ENCODE measurements at regions not wholly inside any gene's neighbourhood (a gene's known extent, or its start where the extent isn't known, plus 50 kb on each side); places are given as distances from the start of the nearest gene placed in this dataset.

DNA sequence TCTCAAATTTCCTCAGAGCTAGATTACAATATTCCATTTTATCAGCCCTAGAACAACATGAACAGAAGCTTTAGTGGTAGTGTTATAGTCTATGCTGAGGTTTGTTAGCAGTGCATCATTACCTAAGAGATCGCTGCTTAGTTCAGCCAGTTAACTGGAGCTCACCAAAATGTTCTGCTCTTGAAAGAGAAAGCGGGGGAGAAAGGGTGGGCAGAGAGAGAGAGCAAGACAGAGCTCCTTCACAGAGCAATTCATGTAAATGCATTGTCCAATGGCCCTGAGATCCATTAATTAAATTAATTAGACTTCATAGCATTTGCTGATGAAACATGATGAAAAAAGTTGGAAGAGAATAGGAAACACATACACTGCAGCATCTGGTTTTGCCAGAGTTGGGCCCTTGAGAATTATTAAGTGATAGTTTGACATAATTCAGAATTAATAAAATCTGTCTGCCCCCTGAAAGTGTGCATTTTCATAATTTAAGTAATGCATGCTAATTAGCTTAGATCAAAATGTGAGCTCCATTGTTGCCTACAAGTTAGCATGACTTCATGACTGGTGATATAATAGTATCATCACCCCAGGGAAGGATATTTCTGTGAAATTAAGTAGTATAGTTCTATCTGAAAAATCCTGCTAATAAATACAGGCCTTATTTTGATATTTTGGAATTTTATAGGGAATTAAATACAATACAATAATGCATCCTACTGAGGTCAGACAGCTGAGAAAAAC, 86.9 kb upstream of the LYSMD4 start:
- no peaks in the 10 kb centered on the region for H3K9me1 ChIP-seq (ENCODE audit: control insufficient read depth, insufficient read depth, low read length)
- BruUV-seq (replicated peaks) = no TSS peak
- no peaks in the 10 kb centered on the region for H3K36me3 ChIP-seq (ENCODE audit: control insufficient read depth, insufficient read depth, low read length)
- intact Hi-C loops (cut with micrococcal nuclease) = no loop called here
- no peak overlapping the region for H3K27ac ChIP-seq (ENCODE audit: extremely low read depth, low read depth, low read length)
- H4K20me1 ChIP-seq (replicated peaks; ENCODE audit: control insufficient read depth, insufficient read depth, low read length) = no peaks in the 10 kb centered on the region
- no peak for DNase-seq (ENCODE audit: extremely low read depth in 1 of 4, low spot score in 3 of 4)
- H3K4me1 ChIP-seq (replicated peaks in 1 of 2; ENCODE audit: control insufficient read depth in 2 of 2, insufficient read depth in 2 of 2, low read length in 2 of 2) = no peaks in the 10 kb centered on the region
- WGBS (ENCODE audit: insufficient coverage, low coverage, missing lambda C conversion rate) = 3% methylated on average over 2 of the region's 2 CpGs
- H2AFZ ChIP-seq (ENCODE audit: low read depth, low read length) = no peak overlapping the region
- no peak for ATAC-seq
- no peaks in the 10 kb centered on the region for H3K9me3 ChIP-seq (replicated peaks; ENCODE audit: control insufficient read depth, insufficient read depth, low read depth, low read length)
- no peaks in the 10 kb centered on the region for H3K27me3 ChIP-seq (ENCODE audit: control insufficient read depth in 2 of 2, insufficient read depth in 2 of 2, low read length in 2 of 2)
- FAIRE-seq = no peak
- H3K9ac ChIP-seq (ENCODE audit: insufficient read depth in 1 of 2, low read depth in 2 of 2, low read length in 2 of 2) = no peak overlapping the region
- H3K4me2 ChIP-seq (ENCODE audit: insufficient read depth, low read length) = no peak overlapping the region
- no peaks in the 10 kb centered on the region for H3K79me2 ChIP-seq (ENCODE audit: control insufficient read depth, insufficient read depth, low read length)
- POLR2A ChIA-PET = interaction anchor here (0.7 kb wide), 1 partner anchor 366 kb away, joined by 3 read pairs; no protein-coding TSS in a partner anchor
- CTCF ChIA-PET (ENCODE audit: low intra/inter-chr PET ratio) = no interaction called here
- in situ Hi-C loops (cut with MboI) = no loop called here
- H3K4me3 ChIP-seq = no peak overlapping the region
- TF ChIP-seq SMAD1 (IDR thresholded peaks at IDR 0.05; ENCODE audit: low read depth, low read length, partially characterized antibody) (no peak), RAD21 (CRISPR knock-in tag; conservative IDR thresholded peaks at IDR 0.05 in 1 of 2, IDR thresholded peaks at IDR 0.05 in 1 of 2) (no peak), ZC3H11A (IDR thresholded peaks at IDR 0.05; ENCODE audit: low read depth, low read length) (no peak), BRCA1 (IDR thresholded peaks at IDR 0.05) (no peak), BRCA1 (CRISPR knock-in tag; IDR thresholded peaks at IDR 0.05) (no peak), SIX5 (IDR thresholded peaks at IDR 0.05; ENCODE audit: borderline replicate concordance in 1 of 2, insufficient read depth in 1 of 2, low read depth in 1 of 2, low read length in 2 of 2) (no peak), ZNF12 (CRISPR knock-in tag; IDR thresholded peaks at IDR 0.05) (no peak), TEAD1 (CRISPR knock-in tag; IDR thresholded peaks at IDR 0.05) (no peak), FOXK2 (conservative IDR thresholded peaks at IDR 0.05 in 1 of 2, IDR thresholded peaks at IDR 0.05 in 1 of 2; ENCODE audit: low read depth in 2 of 2) (no peak), ZNF766 (CRISPR knock-in tag; conservative IDR thresholded peaks at IDR 0.05) (no peak), HIVEP1 (CRISPR knock-in tag; IDR thresholded peaks at IDR 0.05) (no peak), CC2D1A (IDR thresholded peaks at IDR 0.05) (no peak), STAT5A (IDR thresholded peaks at IDR 0.05; ENCODE audit: borderline replicate concordance, low read length) (no peak), ZNF197 (CRISPR knock-in tag; IDR thresholded peaks at IDR 0.05; ENCODE audit: low read depth) (no peak), ZNF146 (CRISPR knock-in tag; IDR thresholded peaks at IDR 0.05; ENCODE audit: unreplicated experiment) (no peak), GABPB1 (CRISPR knock-in tag; IDR thresholded peaks at IDR 0.05) (no peak), NBN (IDR thresholded peaks at IDR 0.05; ENCODE audit: low read depth) (no peak)
- TF ChIP-seq, protein P1, sequence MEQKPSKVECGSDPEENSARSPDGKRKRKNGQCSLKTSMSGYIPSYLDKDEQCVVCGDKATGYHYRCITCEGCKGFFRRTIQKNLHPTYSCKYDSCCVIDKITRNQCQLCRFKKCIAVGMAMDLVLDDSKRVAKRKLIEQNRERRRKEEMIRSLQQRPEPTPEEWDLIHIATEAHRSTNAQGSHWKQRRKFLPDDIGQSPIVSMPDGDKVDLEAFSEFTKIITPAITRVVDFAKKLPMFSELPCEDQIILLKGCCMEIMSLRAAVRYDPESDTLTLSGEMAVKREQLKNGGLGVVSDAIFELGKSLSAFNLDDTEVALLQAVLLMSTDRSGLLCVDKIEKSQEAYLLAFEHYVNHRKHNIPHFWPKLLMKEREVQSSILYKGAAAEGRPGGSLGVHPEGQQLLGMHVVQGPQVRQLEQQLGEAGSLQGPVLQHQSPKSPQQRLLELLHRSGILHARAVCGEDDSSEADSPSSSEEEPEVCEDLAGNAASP (IDR thresholded peaks at IDR 0.05) = no peak
- TF ChIP-seq, protein P2, sequence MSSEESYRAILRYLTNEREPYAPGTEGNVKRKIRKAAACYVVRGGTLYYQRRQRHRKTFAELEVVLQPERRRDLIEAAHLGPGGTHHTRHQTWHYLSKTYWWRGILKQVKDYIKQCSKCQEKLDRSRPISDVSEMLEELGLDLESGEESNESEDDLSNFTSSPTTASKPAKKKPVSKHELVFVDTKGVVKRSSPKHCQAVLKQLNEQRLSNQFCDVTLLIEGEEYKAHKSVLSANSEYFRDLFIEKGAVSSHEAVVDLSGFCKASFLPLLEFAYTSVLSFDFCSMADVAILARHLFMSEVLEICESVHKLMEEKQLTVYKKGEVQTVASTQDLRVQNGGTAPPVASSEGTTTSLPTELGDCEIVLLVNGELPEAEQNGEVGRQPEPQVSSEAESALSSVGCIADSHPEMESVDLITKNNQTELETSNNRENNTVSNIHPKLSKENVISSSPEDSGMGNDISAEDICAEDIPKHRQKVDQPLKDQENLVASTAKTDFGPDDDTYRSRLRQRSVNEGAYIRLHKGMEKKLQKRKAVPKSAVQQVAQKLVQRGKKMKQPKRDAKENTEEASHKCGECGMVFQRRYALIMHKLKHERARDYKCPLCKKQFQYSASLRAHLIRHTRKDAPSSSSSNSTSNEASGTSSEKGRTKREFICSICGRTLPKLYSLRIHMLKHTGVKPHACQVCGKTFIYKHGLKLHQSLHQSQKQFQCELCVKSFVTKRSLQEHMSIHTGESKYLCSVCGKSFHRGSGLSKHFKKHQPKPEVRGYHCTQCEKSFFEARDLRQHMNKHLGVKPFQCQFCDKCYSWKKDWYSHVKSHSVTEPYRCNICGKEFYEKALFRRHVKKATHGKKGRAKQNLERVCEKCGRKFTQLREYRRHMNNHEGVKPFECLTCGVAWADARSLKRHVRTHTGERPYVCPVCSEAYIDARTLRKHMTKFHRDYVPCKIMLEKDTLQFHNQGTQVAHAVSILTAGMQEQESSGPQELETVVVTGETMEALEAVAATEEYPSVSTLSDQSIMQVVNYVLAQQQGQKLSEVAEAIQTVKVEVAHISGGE (CRISPR knock-in tag; IDR thresholded peaks at IDR 0.05) = no peak
